CD8-positive, alpha-beta memory T cell (primary cell): ENCODE measurements at regions not wholly inside any gene's neighbourhood (a gene's known extent, or its start where the extent isn't known, plus 50 kb on each side); places are given as distances from the start of the nearest gene placed in this dataset.

Source experiments
- CTCF ChIA-PET: fragments of 350-600 bp; sonication (Branson Sonifier 250); formaldehyde crosslinking; loops from one replicate; lab custom pipeline; 2021; ENCODE audit warnings: antibody characterized with exemption; lab: Charles Lee
- POLR2A ChIA-PET: fragments of 350-600 bp; sonication (Branson Sonifier 250); formaldehyde crosslinking; loops from one replicate; lab custom pipeline; 2021; ENCODE audit warnings: antibody characterized with exemption; lab: Charles Lee
- DNase-seq, 5 donors: peaks; one replicate each; pipeline versions ENCODE4 v3.0.0 to v3.0.0-alpha.2; 2020 to 2022; ENCODE audit warnings: mixed read lengths in 1 of 5
- H3K27ac ChIP-seq: one replicate; pipeline ENCODE4 v1.7.0; 2013; ENCODE audit warnings: low read depth, mild to moderate bottlenecking, low read length, moderate library complexity
- H3K27me3 ChIP-seq: 2 replicates; pipeline ENCODE4 v1.7.0; 2013; ENCODE audit warnings: low read length, mild to moderate bottlenecking; ENCODE audit not compliant: insufficient read depth, poor library complexity, severe bottlenecking
- H3K36me3 ChIP-seq: 2 replicates; pipeline ENCODE4 v1.7.0; 2013; ENCODE audit warnings: mild to moderate bottlenecking, low read length, moderate library complexity; ENCODE audit not compliant: insufficient read depth
- H3K4me1 ChIP-seq: 2 replicates; pipeline ENCODE4 v1.7.0; 2013; ENCODE audit warnings: mild to moderate bottlenecking, low read length, moderate library complexity; ENCODE audit not compliant: insufficient read depth
- H3K4me3 ChIP-seq: 2 replicates; pipeline ENCODE4 v1.7.0; 2013; ENCODE audit warnings: mild to moderate bottlenecking, low read length
- H3K9me3 ChIP-seq: 2 replicates; pipeline ENCODE4 v1.7.0; 2013; ENCODE audit warnings: mild to moderate bottlenecking, low read length
- H3K27ac Mint-ChIP-seq, 8 donors: one replicate each; pipeline ENCODE4 v1.8.0; 2020 to 2021; ENCODE audit warnings: mixed read lengths in 8 of 8, mild to moderate bottlenecking in 6 of 8, inconsistent platforms in 3 of 8, moderate library complexity in 3 of 8
- H3K27me3 Mint-ChIP-seq, 2 donors: one replicate each; pipeline ENCODE4 v1.8.0; 2020 to 2021; ENCODE audit warnings: mixed read lengths in 2 of 2, mild to moderate bottlenecking in 1 of 2, moderate library complexity in 1 of 2
- H3K36me3 Mint-ChIP-seq, 3 donors: one replicate each; pipeline ENCODE4 v1.8.0; 2020 to 2021; ENCODE audit warnings: mixed read lengths in 3 of 3, inconsistent platforms in 1 of 3, mild to moderate bottlenecking in 1 of 3
- H3K4me1 Mint-ChIP-seq, 3 donors: one replicate each; pipeline ENCODE4 v1.8.0; 2020 to 2021; ENCODE audit warnings: mixed read lengths in 3 of 3, inconsistent platforms in 1 of 3, mild to moderate bottlenecking in 1 of 3
- H3K4me3 Mint-ChIP-seq, 7 donors: one replicate each; pipeline ENCODE4 v1.8.0; 2020 to 2021; ENCODE audit warnings: mixed read lengths in 7 of 7, mild to moderate bottlenecking in 6 of 7, moderate library complexity in 4 of 7, inconsistent platforms in 2 of 7
- H3K9me3 Mint-ChIP-seq, 5 donors: one replicate each; pipeline ENCODE4 v1.8.0; 2020 to 2022; ENCODE audit warnings: mixed read lengths in 5 of 5, mild to moderate bottlenecking in 3 of 5, moderate library complexity in 2 of 5, inconsistent platforms in 1 of 5

- no peaks in the 10 kb centered on the region for H3K4me1 ChIP-seq
- H3K27me3 ChIP-seq: peaks cover 9% of the 10 kb centered on the region
- H3K9me3 Mint-ChIP-seq: peaks cover 0 to 1% (median 0%) of the 10 kb centered on the region in 5 donors
- no peak for DNase-seq
- ChIA-PET POLR2A (no interaction called here), CTCF (interaction anchor here (2.9 kb wide), 1 partner anchor 20 kb away, joined by 10 read pairs; no protein-coding TSS in a partner anchor)
- H3K4me1 Mint-ChIP-seq: peaks cover 2 to 7% (median 6%) of the 10 kb centered on the region in 3 donors
- H3K36me3 Mint-ChIP-seq: no peaks in the 10 kb centered on the region
- no peak overlapping the region for H3K4me3 ChIP-seq
- no peak overlapping the region for H3K4me3 Mint-ChIP-seq
- H3K27ac ChIP-seq: no peak overlapping the region
- no peaks in the 10 kb centered on the region for H3K9me3 ChIP-seq
- H3K36me3 ChIP-seq: no peaks in the 10 kb centered on the region
- peaks cover 25 to 54% of the 10 kb centered on the region in 2 donors for H3K27me3 Mint-ChIP-seq
- peak overlapping the region in 1 of 8 donors; percentile 6 for H3K27ac Mint-ChIP-seq
Measured at GRCh38 chr12:13275241-13276085, 78.9 kb downstream of the EMP1 start.

- H3K9me3 ChIP-seq: no peaks in the 10 kb centered on the region
- no peak overlapping the region for H3K27ac ChIP-seq
- H3K9me3 Mint-ChIP-seq: no peaks in the 10 kb centered on the region
- H3K36me3 Mint-ChIP-seq: no peaks in the 10 kb centered on the region
- H3K4me3 ChIP-seq: no peak overlapping the region
- CTCF ChIA-PET: interaction anchor here (2.9 kb wide), 1 partner anchor 18 kb away, joined by 10 read pairs; no protein-coding TSS in a partner anchor
- H3K27me3 Mint-ChIP-seq: peaks cover 27 to 54% of the 10 kb centered on the region in 2 donors
- no peak overlapping the region for H3K27ac Mint-ChIP-seq
- H3K4me1 Mint-ChIP-seq: peaks cover 2 to 7% (median 6%) of the 10 kb centered on the region in 3 donors
- POLR2A ChIA-PET: no interaction called here
- peaks cover 9% of the 10 kb centered on the region for H3K27me3 ChIP-seq
- no peak overlapping the region for H3K4me3 Mint-ChIP-seq
- no peaks in the 10 kb centered on the region for H3K4me1 ChIP-seq
- no peaks in the 10 kb centered on the region for H3K36me3 ChIP-seq
- DNase-seq: no peak
Measured at GRCh38 chr12:13273850-13274249, 77.3 kb downstream of the EMP1 start.

- H3K36me3 Mint-ChIP-seq: no peaks in the 10 kb centered on the region
- H3K4me3 ChIP-seq: no peak overlapping the region
- POLR2A ChIA-PET: no interaction called here
- H3K36me3 ChIP-seq: no peaks in the 10 kb centered on the region
- H3K9me3 Mint-ChIP-seq: no peaks in the 10 kb centered on the region
- DNase-seq: no peak
- no peaks in the 10 kb centered on the region for H3K4me1 ChIP-seq
- H3K4me3 Mint-ChIP-seq: no peak overlapping the region
- H3K4me1 Mint-ChIP-seq: peaks cover under 1 to 4% (median 4%) of the 10 kb centered on the region in 3 donors
- peaks cover 28 to 51% of the 10 kb centered on the region in 2 donors for H3K27me3 Mint-ChIP-seq
- H3K9me3 ChIP-seq: no peaks in the 10 kb centered on the region
- CTCF ChIA-PET: interaction anchor here (1.0 kb wide), 1 partner anchor 18 kb away, joined by 7 read pairs; no protein-coding TSS in a partner anchor
- H3K27ac Mint-ChIP-seq: no peak overlapping the region
- no peak overlapping the region for H3K27ac ChIP-seq
- peaks cover 9% of the 10 kb centered on the region for H3K27me3 ChIP-seq
Measured at GRCh38 chr12:13273097-13273496, 76.6 kb downstream of the EMP1 start.

GRCh38 chr12:13270817-13271216, 74.3 kb downstream of the EMP1 start:
- Histone ChIP-seq H3K27me3 (no peaks in the 10 kb centered on the region), H3K4me3 (no peak overlapping the region), H3K4me1 (no peaks in the 10 kb centered on the region), H3K27ac (no peak overlapping the region), H3K9me3 (no peaks in the 10 kb centered on the region), H3K36me3 (no peaks in the 10 kb centered on the region)
- ChIA-PET CTCF (interaction anchor here (1.8 kb wide), 2 partner anchors 11 to 15 kb away, joined by 5 to 6 read pairs; no protein-coding TSS in a partner anchor), POLR2A (no interaction called here)
- no peaks in the 10 kb centered on the region for H3K9me3 Mint-ChIP-seq
- no peaks in the 10 kb centered on the region for H3K4me1 Mint-ChIP-seq
- peaks cover 21 to 30% of the 10 kb centered on the region in 2 donors for H3K27me3 Mint-ChIP-seq
- H3K36me3 Mint-ChIP-seq: no peaks in the 10 kb centered on the region
- no peak overlapping the region for H3K27ac Mint-ChIP-seq
- H3K4me3 Mint-ChIP-seq: no peak overlapping the region
- no peak for DNase-seq
